Eye (tissue), 1 donor: ENCODE measurements at regions not wholly inside any gene's neighbourhood (a gene's known extent, or its start where the extent isn't known, plus 50 kb on each side); places are given as distances from the start of the nearest gene placed in this dataset.

Experiments used
- DNase-seq: peaks from one replicate; pipeline ENCODE4 v3.0.0-alpha.2; 2015

GRCh38 chr7:86942995-86943394 lies 116.5 kb downstream of the ELAPOR2 start:
- DNase-seq: no peak

DNA sequence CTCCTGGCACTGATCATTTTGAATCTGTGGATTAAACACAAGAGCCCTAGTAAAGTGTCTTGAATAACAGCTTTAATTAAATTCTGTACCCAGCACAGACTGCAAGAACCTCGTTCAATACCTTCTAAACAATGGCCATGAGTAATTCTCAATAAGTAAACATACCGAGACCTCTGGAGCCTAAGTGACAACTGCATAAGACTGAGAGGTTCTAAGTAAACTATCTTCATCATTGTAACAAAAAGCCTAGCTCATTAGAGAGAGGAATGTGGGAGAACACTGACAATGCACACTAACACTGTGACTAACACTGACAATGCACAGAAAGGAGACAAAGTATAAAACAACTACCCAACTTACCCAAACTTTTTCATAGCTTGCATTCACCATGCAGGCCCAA lies 117.4 kb downstream of the ELAPOR2 start:
- peak; percentile 15 for DNase-seq

DNA sequence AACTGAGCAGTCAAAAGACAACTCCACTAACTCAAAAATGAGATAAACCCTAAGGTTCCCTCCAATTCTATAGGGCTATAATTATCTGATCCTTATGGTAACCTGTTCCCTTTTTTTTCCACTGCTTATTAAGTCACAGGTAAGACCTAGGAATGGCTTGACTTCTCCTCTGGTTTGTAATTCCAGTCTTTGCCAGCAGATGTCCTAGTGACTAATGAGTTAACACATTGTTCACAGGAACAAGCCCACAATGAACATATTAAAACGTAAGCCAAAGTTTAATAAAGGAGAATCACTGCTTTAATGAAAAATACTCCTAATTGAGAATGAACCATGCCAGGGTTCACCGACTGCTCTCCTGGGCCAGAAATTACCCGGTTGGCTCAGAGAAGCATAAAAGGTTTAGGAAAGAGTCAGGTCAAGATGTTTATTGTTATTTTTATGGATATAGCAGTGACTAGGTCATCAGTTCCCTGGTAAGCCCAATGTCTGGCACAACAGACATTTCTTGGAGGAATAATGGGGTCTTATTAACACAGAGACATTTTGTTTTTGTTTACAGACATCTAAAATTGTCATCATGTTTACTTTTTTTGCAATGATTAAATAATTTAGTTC lies 120.1 kb downstream of the ELAPOR2 start:
- DNase-seq: peak; percentile 89

DNA sequence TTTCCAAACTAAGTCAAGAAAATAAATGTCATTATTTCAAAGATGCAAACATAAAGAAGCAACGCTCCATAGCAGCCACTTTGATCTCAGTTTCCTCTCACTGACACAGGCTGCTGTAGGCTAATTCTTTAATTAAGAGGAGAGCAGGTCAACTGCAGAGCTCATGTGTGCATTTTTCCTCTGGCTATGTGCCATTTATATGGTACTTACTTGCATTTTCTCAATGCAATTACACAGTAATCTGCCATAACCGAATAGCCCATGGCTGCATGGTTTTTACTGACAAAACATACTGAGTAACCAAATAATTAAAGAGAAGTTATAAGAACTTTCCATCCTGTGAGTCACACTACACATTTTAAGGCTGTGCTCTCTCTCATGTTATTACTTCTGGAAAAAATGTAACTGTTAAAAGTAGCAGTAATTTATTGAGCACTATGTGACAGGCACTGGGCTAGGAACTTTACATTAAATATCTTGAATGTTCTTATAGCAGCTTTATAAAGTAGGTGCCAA lies 122.0 kb downstream of the ELAPOR2 start:
- DNase-seq: no peak

GRCh38 chr7:86933295-86933845 lies 126.1 kb downstream of the ELAPOR2 start:
- no peak for DNase-seq

- no peak for DNase-seq
These were observed 127.4 kb downstream of the ELAPOR2 start for GRCh38 chr7:86932038-86932512.

GRCh38 chr7:86931439-86931838 lies 128.0 kb downstream of the ELAPOR2 start:
- no peak for DNase-seq

- no peak for DNase-seq
These were observed 128.7 kb downstream of the ELAPOR2 start for GRCh38 chr7:86930554-86931307.

GRCh38 chr7:86929293-86930109 lies 130.0 kb downstream of the ELAPOR2 start:
- no peak for DNase-seq

GRCh38 chr7:86928308-86928707 lies 131.1 kb downstream of the ELAPOR2 start:
- no peak for DNase-seq

DNA sequence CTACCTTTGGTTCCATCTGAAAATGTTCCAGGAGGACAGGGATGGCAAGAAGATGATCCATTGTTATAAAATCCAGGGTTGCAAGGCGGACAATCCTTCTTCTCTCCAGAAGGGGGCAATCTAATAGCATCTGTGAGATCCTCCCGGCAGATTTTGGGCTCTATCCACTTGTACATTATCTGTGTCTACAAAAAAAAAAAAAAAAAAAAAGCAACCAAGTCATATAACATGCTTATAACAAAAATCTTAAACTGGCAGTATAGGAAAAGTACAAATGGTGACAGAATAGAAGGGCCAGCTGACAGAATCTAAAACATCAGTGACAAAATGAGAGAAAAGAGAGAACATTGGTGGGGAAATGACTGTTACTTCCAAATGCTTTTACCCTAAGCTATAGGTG lies 132.7 kb downstream of the ELAPOR2 start:
- DNase-seq: peak; percentile 72

DNA sequence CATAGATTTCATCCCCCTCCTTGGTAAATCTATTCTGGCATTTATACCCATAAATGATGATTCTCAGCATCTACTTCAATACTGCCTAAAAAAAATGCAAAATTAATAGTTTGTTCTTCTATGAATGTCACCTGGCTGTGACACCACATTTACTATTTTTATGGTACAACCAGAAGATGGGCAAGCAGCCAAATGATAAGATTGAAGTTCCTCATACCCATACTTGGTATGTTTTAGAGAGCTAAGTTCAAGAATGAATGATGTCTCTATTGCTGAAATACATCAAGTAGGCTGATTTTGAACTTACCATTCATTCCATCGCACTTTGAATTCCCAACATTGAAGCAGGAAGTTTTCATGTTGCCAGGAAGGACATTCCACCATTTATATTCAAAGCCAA lies 134.2 kb downstream of the ELAPOR2 start:
- no peak for DNase-seq

DNA sequence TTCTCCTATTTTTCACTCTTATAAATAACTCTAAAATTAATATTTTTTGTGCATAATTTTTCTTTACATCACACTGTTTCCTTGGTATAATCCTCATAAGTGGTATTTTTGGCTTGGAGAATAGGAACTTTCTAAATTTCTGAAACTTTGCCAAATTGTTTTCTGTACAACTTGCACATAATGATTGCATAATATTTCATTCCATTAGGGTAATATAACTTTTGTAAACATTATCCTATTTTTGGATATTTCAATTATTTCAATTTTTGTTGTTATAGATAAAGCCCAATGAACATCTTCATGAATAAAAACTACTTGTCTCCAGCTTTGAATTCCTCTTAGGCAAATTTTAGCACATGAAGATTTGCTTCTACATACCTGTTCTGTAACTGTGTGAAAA lies 135.9 kb downstream of the ELAPOR2 start:
- no peak for DNase-seq

DNA sequence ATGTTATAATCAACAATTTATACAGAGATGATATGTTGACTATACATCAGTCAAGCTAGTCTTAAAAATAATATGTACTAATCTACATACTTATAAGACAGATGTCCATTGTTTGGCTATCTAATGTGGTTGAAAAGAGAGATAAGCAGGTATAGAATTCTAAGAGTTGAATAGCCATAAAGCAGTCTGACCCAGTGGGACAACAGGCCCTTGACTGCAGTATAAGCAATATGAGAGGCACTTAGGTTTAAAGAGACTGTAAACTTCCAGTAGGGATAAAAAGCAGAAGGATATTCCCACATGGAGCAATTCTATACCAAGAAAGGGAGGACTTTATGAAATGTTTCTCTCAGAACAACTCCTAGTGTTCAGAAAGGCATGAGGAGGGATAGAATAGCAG lies 139.3 kb downstream of the ELAPOR2 start:
- no peak for DNase-seq

DNA sequence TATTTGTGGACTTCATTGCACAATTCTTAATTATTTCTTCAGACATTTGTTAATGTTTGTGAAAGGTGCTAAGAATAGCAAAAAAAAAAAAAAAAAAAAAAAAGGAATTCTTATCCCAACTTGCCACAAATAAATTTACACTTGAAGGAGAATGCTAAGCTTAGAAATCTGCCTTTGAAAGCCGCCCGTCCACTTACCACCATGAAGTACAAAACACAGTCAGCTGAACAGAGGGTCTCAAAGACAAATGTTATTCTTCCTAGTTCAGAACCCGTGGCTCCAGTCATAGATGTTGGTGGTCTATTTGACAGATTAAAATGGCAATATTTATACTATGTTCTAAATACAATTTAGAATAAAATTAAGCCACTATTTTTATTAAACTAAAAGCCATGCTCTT lies 141.2 kb downstream of the ELAPOR2 start:
- no peak for DNase-seq

GRCh38 chr7:86916277-86916825 lies 143.1 kb downstream of the ELAPOR2 start:
- DNase-seq: no peak

DNA sequence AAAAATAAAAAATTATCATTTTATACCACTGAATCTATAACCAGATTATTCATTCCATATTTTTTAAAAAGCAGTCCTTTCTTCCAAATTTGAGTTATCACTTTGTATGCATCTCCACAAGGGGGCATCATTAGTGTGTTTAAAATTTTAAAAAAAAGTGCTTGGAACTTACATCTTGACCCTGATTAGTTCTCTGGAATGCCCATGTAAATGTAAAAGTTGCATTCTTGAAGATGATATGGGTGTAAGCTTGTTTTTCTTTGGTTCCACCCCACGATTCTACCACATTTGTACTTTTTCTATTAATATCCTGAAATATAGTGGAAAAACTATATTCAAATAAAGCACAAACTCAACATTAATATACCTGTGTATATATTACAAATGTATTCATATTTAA lies 144.9 kb downstream of the ELAPOR2 start:
- DNase-seq: no peak
